ENCODE measurements at regions not wholly inside any gene's neighbourhood (a gene's known extent, or its start where the extent isn't known, plus 50 kb on each side); places are given as distances from the start of the nearest gene placed in this dataset.

DNA sequence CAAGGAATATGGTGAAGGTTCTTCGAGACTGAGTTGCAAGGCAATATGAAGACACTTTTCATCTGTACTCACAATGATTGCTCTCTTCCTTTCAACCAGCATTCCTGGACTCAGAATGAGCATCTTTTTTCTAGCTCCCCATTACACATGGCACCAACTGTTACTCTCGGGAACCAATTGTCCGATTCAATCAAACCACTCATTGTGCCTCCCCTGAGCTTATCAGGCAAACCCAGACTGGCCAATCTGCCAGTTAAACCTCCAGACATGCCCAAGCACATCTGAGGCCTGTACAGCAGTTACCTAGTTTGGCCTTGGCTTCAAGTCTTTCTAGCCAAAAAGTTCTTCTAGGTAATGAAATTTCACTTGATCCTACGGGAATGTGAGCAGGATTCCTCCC, 164.1 kb downstream of the ID4 start:
- Histone ChIP-seq H3K4me1 (ENCODE audit: insufficient read depth, low read length, poor library complexity, severe bottlenecking) (no peaks in the 10 kb centered on the region), H3K27ac (ENCODE audit: low read depth, low read length, poor library complexity, severe bottlenecking) (no peak overlapping the region), H3K9me3 (ENCODE audit: low read depth, low read length, poor library complexity, severe bottlenecking) (no peaks in the 10 kb centered on the region), H3K4me3 (ENCODE audit: low read depth, low read length, poor library complexity, severe bottlenecking) (no peak overlapping the region), H3K36me3 (ENCODE audit: insufficient read depth, low read length, poor library complexity, severe bottlenecking) (no peaks in the 10 kb centered on the region), H3K27me3 (replicated peaks; ENCODE audit: insufficient read depth, low read depth, low read length, poor library complexity) (no peaks in the 10 kb centered on the region)
- DNase-seq (ENCODE audit: low spot score), result no peak
- CTCF ChIA-PET, result no interaction called here
- POLR2A ChIA-PET (ENCODE audit: low non-redundant PET), result no interaction called here
- BruUV-seq (replicated peaks), result no TSS peak
- TF ChIP-seq, protein P1, sequence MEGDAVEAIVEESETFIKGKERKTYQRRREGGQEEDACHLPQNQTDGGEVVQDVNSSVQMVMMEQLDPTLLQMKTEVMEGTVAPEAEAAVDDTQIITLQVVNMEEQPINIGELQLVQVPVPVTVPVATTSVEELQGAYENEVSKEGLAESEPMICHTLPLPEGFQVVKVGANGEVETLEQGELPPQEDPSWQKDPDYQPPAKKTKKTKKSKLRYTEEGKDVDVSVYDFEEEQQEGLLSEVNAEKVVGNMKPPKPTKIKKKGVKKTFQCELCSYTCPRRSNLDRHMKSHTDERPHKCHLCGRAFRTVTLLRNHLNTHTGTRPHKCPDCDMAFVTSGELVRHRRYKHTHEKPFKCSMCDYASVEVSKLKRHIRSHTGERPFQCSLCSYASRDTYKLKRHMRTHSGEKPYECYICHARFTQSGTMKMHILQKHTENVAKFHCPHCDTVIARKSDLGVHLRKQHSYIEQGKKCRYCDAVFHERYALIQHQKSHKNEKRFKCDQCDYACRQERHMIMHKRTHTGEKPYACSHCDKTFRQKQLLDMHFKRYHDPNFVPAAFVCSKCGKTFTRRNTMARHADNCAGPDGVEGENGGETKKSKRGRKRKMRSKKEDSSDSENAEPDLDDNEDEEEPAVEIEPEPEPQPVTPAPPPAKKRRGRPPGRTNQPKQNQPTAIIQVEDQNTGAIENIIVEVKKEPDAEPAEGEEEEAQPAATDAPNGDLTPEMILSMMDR (conservative IDR thresholded peaks at IDR 0.05; ENCODE audit: low read depth, low read length), result no peak
- no peak for TF ChIP-seq EZH2 (IDR thresholded peaks at IDR 0.05; ENCODE audit: borderline replicate concordance, low read depth, low read length, poor library complexity, severe bottlenecking)
- intact Hi-C loops (cut with micrococcal nuclease; ENCODE audit: unreplicated experiment), result no loop called here

DNA sequence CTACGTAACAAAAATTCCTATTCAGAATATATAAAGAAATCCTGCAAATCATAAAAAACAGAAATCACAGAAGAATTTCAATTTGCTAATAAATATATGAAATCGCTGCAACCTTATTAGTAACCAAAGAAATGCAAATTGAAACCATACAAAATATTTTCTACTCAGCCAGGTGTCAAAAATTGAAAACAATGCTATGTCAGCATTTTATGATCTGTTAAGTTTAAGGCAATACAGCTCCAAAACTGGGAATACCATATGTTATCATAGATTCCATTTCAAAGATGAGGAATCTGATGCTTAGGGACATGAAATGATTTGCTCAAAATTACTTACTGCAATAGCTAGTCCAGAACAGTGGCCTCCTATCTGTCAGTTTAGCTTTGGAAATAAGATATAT, 168.9 kb downstream of the ID4 start:
- no peaks in the 10 kb centered on the region for H3K4me1 ChIP-seq (ENCODE audit: insufficient read depth, low read length, poor library complexity, severe bottlenecking)
- no peak overlapping the region for H3K27ac ChIP-seq (ENCODE audit: low read depth, low read length, poor library complexity, severe bottlenecking)
- H3K27me3 ChIP-seq (replicated peaks; ENCODE audit: insufficient read depth, low read depth, low read length, poor library complexity), result peaks cover 8% of the 10 kb centered on the region
- intact Hi-C loops (cut with micrococcal nuclease; ENCODE audit: unreplicated experiment), result no loop called here
- DNase-seq (ENCODE audit: low spot score), result no peak
- no peak for TF ChIP-seq EZH2 (IDR thresholded peaks at IDR 0.05; ENCODE audit: borderline replicate concordance, low read depth, low read length, poor library complexity, severe bottlenecking)
- TF ChIP-seq, protein P1 (conservative IDR thresholded peaks at IDR 0.05; ENCODE audit: low read depth, low read length), result no peak
- H3K4me3 ChIP-seq (ENCODE audit: low read depth, low read length, poor library complexity, severe bottlenecking), result no peak overlapping the region
- CTCF ChIA-PET, result no interaction called here
- H3K9me3 ChIP-seq (ENCODE audit: low read depth, low read length, poor library complexity, severe bottlenecking), result no peaks in the 10 kb centered on the region
- no peaks in the 10 kb centered on the region for H3K36me3 ChIP-seq (ENCODE audit: insufficient read depth, low read length, poor library complexity, severe bottlenecking)
- POLR2A ChIA-PET (ENCODE audit: low non-redundant PET), result no interaction called here
- BruUV-seq (replicated peaks), result no TSS peak

DNA sequence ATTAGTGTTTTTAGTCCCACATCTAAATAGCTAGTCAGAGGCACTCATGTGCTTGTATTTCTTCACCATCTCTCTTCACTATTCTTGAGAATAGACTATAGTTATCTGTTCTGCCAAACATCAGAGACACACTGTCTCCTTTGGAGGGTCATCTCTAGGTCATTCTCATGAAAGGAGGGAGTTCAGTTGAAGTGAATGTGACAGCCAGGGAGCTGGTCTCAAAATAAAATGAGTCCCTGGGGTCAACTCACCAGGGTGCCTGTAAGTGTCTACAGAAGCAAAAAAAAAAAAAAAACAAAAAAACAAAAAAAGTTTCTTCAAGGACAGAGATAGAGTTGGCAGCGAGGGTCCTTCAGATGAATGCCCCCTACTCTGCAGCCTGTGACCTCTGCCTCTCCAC, 171.0 kb downstream of the ID4 start:
- intact Hi-C loops (cut with micrococcal nuclease; ENCODE audit: unreplicated experiment), result no loop called here
- H3K27ac ChIP-seq (ENCODE audit: low read depth, low read length, poor library complexity, severe bottlenecking), result no peak overlapping the region
- H3K4me1 ChIP-seq (ENCODE audit: insufficient read depth, low read length, poor library complexity, severe bottlenecking), result no peaks in the 10 kb centered on the region
- peaks cover 8% of the 10 kb centered on the region for H3K27me3 ChIP-seq (replicated peaks; ENCODE audit: insufficient read depth, low read depth, low read length, poor library complexity)
- no peaks in the 10 kb centered on the region for H3K9me3 ChIP-seq (ENCODE audit: low read depth, low read length, poor library complexity, severe bottlenecking)
- POLR2A ChIA-PET (ENCODE audit: low non-redundant PET), result no interaction called here
- no peak for TF ChIP-seq EZH2 (IDR thresholded peaks at IDR 0.05; ENCODE audit: borderline replicate concordance, low read depth, low read length, poor library complexity, severe bottlenecking)
- TF ChIP-seq, protein P1 (conservative IDR thresholded peaks at IDR 0.05; ENCODE audit: low read depth, low read length), result no peak
- DNase-seq (ENCODE audit: low spot score), result no peak
- no TSS peak for BruUV-seq (replicated peaks)
- no peak overlapping the region for H3K4me3 ChIP-seq (ENCODE audit: low read depth, low read length, poor library complexity, severe bottlenecking)
- H3K36me3 ChIP-seq (ENCODE audit: insufficient read depth, low read length, poor library complexity, severe bottlenecking), result no peaks in the 10 kb centered on the region
- CTCF ChIA-PET, result no interaction called here
